DND-41 (cell line): ENCODE measurements at regions not wholly inside any gene's neighbourhood (a gene's known extent, or its start where the extent isn't known, plus 50 kb on each side); places are given as distances from the start of the nearest gene placed in this dataset.

Experiments used
- EZH2 ChIP-seq: IDR thresholded peaks from 3 replicates; pipeline ENCODE4 v1.6.1; 2012; ENCODE audit warnings: borderline replicate concordance, low read depth, mild to moderate bottlenecking, moderate library complexity, low read length, inconsistent platforms; ENCODE audit not compliant: severe bottlenecking
- TF ChIP-seq, protein P1 (sequence below): IDR thresholded peaks from 2 replicates; pipeline ENCODE4 v1.5.1; 2012; ENCODE audit warnings: borderline replicate concordance, low read length, moderate library complexity, mild to moderate bottlenecking; ENCODE audit not compliant: poor library complexity, severe bottlenecking; ENCODE audit errors: extremely low read depth

- TF ChIP-seq, protein P1, sequence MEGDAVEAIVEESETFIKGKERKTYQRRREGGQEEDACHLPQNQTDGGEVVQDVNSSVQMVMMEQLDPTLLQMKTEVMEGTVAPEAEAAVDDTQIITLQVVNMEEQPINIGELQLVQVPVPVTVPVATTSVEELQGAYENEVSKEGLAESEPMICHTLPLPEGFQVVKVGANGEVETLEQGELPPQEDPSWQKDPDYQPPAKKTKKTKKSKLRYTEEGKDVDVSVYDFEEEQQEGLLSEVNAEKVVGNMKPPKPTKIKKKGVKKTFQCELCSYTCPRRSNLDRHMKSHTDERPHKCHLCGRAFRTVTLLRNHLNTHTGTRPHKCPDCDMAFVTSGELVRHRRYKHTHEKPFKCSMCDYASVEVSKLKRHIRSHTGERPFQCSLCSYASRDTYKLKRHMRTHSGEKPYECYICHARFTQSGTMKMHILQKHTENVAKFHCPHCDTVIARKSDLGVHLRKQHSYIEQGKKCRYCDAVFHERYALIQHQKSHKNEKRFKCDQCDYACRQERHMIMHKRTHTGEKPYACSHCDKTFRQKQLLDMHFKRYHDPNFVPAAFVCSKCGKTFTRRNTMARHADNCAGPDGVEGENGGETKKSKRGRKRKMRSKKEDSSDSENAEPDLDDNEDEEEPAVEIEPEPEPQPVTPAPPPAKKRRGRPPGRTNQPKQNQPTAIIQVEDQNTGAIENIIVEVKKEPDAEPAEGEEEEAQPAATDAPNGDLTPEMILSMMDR: no peak
- no peak for TF ChIP-seq EZH2
These were observed 111.1 kb upstream of the RASA1 start for GRCh38 chr5:87156631-87157030.
